SKM-1 treated with dmso at 0.1 percent for 144 hours (cell line): ENCODE measurements at regions not wholly inside any gene's neighbourhood (a gene's known extent, or its start where the extent isn't known, plus 50 kb on each side); places are given as distances from the start of the nearest gene placed in this dataset.

Experiments
- DNase-seq: peaks from one replicate; lab custom pipeline; 2025; ENCODE audit not compliant: unreplicated experiment; lab: John Stamatoyannopoulos, UW

DNA sequence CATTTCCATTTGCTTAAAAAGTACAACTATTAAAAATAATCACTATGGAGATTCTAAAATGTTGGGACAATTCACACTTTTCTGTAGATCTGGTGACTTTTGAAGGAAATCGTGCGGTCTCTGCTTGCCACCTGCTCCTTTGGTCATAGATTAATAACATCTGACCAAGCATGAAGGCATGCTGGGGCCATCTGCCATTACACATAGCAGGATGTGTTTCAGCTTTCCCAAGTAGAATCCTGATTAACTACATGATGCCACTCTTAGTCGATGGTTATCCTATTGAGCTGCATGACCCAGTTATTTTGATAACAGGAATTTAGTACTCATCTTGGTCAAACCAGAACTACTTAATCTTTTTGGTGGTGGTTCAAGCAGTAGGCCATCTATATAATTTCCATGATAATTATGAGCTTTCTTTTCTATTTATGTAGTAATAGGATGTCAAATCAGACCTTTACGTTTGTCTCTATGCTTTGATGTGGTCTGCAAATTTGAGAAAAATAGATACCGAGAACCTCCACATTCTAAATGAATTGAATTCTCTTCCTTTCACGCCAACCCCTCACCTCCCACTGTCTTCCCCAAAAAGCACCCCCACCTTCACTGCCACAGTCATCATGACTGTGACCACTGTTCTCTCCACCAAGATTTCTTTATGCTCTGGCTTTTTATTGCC lies 158.1 kb downstream of the DIPK2A start:
- no peak for DNase-seq

DNA sequence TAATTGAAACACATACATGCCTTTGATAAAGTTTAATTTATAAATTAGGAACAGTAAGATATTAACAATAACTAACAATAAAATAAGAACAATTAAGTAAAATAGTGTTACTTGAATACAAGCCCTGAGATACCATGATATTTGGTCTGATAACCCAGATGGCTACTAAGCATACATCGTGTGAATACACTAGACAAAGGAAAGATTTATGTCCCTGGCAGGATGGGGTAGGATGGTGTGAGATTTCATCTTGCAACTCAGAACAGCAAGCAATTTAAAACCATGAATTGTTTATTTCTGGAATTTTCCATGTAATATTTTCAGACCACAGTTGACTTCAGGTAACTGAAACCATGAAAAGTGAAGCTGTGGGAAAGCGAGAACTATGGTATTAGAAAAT lies 169.5 kb downstream of the DIPK2A start:
- DNase-seq: no peak

DNA sequence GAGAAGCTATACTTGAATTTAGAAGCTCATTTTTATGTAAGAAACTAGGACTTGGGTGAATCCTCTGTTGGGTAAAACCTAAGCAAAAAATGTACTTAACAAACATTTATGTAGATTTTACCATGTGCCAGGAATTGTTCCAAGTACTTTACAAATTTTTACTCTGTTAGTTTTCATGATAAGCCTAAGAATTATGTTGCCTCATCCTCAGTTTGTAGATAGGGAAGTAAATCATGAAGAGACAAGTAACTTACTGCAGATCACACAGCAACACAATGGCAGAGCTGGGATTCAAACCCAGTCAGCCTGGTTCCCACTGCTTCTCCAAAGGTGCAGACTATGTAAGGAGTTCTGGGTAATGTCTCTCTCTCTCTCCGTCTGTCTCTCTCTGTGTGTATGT lies 169.9 kb downstream of the DIPK2A start:
- no peak for DNase-seq

DNA sequence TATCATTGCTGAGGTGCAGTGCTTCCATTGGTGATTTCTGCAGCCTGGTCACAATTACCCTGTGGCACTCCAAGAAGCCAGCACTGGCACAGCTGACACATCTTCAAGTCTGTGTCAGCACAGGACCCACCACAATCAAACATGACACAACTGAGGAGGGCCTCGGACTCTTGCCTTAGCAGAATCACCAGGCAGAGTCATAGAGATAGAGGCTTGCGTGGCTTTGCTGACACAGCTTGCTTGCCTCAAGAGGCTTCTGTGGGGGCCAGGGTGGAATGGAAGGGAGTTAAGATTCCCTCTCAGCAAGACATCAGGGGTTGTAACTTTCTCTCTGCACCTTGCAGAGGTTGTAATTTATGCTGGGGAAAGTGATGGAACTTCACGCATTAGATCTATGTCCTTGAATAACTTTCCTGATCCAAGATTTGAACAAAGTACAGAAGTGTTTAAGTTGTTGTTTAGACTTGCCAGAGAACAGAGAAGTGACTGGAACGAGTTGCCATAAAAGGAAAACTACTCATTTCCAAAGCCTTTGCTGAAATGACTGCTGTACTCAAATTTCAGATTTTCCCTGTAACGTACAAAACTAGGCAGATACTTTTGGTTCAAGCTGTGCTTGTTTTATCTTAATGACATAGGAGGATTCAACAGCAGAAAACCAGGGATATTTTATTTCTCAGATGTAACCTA lies 170.7 kb downstream of the DIPK2A start:
- DNase-seq: no peak

DNA sequence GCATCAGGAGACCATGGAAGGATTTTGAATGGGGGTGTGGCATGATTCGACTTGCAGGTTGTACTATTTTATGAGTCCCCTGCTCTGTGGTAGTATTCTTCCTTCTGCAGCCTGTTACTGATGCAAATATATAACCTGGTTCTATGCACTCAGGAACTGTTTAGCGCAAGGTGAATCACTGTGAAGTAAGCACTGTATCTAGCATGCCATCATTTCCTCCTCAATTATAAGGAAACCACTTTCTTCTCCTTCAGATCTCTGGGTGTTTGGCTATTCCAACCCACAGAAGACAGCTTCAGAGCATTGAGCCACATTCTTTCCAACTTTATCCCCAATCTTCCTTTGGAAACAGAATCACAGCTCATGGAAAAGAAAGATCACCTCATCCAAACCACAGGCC lies 176.7 kb downstream of the DIPK2A start:
- no peak for DNase-seq

DNA sequence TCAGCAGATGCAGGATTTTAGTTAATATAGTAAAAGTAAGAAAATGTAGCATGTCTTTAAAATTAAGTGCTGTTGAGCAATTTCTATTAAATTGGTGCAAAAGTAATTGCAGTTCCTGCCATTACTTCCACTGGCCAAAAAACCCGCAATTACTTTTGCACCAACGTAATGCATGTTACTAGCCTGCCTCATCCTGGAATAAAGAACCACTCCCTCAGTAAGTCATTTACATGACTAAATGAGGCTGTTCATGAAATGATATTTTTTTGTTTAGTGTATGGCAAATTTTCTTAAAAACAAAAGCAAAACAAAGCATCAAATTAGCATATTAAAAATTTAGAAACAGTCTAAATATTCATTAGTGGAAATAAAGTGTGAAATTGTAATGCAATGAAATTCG lies 180.4 kb downstream of the DIPK2A start:
- no peak for DNase-seq

DNA sequence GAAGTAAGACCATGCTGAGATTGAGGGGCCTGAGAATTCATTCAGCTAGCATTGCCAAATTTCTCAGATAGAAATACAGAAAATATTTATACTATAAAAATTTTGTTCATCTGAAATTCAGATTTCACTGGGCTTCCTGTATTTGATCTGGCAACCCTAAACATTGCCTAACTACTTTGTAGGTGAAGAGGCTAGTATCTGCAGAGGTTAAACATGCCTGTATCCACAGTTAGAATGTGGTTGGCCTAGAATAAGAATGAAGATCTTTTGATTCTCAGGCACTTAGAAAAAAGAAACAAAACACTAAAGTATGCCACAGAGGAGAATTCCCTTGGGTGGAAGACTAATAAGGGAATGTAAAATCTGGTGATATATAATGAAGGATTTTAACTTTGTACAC lies 189.0 kb downstream of the DIPK2A start:
- DNase-seq: no peak

DNA sequence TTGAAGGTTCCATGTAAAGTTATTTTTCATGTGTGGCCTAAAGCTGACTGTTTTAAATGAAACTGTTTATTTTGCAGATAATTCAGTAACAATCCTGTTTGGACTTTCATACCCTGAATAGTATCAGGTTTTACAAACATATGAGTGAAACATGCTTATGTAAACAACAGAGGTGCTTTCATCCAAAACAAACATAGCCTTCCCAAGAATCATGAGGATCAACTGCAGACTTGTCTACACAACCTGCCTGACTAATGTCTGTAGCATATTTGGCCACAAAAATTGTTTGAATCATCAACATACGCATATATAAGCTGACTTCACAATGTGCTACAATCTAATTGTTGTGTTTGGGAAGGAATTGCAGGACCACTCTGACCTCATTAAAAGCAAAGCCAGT lies 190.4 kb downstream of the DIPK2A start:
- DNase-seq: no peak

DNA sequence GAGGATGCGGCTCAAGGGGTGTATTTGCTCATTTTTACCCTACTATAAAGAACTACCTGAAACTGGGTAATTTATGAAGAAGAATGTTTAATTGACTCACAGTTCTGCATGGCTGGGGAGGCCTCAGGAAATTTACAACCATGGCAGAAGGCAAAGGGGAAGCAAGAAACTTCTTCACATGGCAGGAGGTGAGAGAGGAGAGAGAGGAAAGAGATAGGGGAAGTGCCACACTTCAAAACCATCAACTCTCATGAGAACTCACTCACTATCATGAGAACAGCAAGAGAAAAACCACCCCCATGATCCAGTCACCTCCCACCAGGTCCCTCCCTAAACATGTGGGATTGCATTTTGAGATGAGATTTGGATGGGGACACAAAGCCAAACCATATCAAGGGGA lies 192.7 kb downstream of the DIPK2A start:
- DNase-seq: no peak

DNA sequence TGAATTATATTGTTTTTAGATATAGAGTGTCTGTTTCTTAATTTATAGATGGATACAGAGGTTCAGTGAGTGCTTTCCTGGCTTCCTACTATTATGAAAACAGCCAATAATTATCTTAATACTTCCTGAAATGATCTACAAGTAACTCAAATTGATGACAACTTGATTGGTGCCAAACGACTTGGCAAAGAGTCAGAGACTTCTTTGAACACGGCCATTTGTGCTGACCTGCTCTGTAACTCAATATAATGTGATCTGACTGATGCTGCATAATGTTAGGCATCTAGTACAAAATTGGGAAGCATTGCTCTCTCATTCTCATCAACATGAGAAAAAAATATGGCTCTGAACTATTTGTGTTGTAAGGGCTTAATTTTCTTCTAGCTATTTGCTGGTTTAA lies 193.9 kb downstream of the DIPK2A start:
- DNase-seq: no peak

DNA sequence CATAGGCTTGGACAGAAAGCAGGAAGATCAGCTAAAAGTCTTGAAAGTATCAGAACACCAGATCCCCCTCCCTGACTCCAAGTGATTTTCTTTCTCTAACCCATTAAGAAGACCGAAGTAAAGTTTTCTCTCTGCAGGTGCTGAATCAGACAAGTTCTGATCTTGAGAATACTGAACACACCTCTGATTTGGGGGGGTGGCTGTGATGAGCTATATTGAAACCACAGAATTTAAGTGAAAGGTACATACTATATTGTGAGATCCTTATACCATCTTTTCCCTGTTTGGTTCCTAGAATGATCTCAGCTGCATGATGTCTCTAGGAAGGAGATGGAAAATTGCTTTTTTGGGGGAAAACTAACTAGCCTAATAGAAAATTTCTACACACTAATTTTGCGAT lies 196.0 kb downstream of the DIPK2A start:
- no peak for DNase-seq

DNA sequence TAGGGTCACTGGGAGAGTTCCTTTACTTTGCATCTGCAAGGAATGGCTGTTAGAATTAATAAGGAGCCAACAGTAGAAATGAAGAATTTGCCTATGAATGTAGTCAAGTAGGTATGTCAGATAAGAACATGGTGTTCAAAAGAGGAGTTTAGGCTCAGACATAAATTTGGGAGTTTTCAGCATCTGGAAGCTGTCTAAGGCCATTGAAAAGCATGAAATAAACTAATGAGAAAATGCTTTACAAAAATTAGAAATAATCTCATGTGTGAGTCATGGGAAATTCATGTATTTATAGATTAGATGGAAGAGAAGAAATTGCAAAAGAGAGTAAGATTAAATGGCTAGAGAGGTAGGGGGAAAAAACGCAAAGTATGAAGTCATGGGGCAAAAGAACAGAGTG lies 201.9 kb downstream of the DIPK2A start:
- DNase-seq: no peak

DNA sequence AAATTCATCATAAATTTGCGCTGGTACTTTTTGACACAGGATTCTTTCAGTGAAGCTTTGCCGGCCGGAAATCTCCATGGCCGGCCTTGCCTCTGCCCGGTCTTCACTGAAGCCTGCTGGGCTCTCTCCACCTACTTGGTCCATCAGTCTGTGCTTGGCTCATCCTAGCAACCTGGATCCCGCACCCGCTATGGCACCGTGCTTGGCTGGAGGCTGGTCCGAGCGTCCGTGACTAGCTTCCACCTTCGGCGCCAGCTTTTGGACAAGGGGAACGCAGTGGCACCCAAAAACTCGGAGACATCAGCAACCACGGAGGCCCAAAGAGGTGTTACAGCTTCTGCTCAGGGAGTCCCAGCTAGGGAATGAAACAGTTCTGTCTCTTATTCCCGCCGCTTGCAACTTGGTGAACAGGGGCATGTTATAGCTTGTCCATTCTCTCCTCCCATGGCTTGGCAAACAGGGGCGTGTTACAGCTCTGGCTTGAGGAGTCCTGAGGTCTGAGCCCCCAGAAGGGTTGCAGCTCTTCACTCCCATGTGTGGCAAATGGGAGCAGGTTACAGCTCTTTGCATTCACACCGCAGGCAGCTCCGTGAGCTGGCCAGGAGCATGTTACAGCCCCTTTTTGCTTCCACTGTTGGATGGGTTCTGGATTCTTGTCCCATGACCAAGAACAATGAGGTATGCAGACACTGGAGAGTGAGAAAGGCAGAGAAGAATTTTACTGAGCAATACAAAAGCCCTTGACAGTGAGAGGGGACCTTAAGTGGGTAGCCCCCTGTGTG lies 204.2 kb downstream of the DIPK2A start:
- DNase-seq: no peak

DNA sequence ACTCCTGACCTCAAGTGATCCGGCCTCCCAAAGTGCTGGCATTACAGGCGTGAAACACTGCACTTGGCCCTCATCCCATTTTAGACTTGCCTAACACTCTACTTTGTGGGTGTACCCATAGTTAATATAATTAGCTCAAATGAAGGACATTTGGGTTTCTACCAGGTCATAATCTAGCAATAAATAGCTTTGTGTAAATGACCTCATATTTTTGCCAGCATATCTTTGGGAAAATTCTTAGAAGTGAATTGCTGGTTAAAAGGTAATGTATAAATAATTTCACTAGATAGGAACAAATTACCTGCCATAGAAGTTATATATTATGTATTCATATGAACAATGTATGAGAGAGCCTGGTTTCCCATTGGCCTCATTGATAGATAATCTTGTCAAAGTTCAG lies 206.0 kb downstream of the DIPK2A start:
- DNase-seq: no peak

DNA sequence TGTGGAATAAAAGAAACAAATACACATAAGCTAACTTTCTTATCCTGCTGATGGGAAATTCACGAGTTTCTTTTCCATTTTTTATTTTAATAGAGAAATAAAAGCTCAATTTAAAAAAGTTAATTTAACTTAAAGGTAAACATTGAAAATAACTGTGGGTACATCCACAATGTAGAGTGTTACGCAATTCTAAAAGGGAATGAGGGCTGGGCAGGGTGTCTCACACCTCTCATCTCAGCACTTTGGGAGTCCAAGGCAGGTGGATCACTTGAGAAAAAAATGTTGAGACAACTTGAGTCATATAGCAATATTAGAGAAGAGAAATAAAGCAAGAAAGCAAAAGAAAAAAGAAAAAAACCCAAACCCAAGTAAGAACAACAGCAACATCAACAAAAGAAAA lies 207.0 kb downstream of the DIPK2A start:
- DNase-seq: no peak

DNA sequence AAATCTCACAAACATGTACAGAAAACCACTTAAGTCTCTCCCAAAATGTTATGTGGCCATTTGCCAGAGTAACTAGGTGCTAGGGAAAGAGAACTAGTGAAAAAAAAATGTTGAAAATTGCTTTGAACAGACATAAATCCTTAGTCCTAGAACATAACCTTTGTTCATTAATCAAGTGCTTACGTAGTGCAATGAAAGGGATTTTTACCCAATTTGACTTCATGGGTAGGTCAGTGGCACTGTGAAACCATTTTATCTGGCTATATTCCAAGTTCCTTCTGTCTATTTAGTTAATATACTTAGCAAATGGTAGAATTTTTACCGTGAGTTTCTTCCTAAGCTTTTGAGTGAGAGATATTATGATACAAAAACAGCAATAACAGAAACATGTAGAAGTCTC lies 209.4 kb downstream of the DIPK2A start:
- DNase-seq: no peak

DNA sequence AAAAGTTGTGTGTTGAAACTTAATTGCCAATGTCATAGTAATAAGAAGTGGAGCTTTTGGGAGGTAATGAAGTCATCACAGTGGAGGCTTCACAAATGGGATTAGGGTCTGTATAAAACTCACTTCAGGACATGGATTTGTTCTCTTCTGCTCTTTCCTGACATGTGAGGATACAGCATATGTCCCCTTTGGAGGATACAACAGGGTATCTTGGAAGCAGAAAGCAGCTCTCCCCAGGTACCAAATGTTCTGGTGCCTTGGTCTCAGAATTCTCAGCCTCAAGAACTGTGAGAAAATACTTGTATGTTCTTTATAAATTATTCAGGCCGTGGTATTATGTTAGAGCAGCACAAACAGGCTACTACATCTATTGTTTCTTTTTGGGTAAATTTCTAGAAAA lies 210.9 kb downstream of the DIPK2A start:
- DNase-seq: no peak

DNA sequence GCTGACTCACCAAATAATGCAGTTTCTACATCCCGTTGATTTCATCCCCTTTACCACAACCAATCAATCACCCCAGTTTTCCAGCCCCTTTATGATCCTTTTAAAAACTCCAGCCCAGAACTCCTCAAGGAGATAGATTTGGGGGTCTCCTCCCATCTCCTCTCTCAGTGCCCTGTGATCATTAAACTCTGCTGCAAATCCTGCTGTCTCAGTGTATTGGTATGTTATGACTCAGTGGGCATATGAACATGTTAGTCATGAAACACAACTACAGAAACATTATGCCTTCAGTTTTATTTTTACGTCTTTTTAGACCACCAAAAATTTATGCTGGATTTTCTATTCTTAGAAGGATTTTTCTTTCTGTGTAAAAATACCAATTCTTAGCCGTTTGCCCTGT lies 213.7 kb downstream of the DIPK2A start:
- DNase-seq: no peak

DNA sequence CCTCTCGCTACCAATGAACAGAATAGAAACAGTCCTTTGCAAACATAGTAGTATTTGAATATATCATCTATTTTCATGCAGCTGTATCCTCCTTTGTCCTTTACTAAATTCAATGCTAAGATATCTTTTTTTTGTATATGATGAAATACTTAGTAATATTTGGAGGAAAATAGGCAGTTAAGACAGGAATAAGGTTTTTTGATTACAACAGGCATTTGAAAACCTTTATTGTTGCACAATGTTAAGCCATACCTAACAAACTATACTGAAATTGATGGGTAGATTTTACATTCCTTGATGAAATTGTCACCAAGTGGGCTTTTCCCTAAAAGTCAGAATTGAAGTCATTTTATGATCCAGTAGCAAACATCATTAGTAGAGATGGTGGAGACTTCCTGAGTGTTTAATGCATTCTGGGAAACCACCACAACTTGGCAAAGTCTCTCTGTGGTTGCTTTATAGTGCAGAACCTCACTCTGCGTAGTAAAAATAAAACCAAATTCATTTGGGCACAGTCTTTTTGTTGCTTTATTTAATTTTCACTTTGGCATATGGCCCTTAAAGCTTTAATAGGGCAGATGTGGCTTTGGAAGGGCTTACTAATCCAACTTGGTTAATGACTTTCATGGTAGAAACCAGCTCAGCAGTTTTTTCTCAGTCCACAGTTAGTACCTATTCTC lies 216.0 kb downstream of the DIPK2A start:
- DNase-seq: no peak

DNA sequence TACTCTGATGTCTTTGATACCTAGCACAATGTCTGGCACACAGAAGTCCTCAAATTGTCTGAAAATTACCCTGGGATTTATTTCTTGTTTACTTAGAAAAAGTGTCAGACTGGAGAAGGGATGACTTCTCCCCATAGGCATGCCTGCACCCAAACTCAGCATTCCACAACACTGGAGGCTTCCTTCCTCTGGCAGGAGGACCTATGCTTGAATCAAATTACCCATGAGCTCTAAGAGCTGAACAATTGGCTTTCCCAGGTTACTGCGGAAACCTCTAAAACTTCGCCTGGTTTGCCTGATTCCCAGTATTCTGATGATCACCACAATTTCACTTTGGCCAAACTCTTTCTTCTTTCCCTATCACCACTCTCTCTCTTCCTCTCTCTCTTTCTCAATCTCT lies 217.4 kb downstream of the DIPK2A start:
- DNase-seq: no peak

DNA sequence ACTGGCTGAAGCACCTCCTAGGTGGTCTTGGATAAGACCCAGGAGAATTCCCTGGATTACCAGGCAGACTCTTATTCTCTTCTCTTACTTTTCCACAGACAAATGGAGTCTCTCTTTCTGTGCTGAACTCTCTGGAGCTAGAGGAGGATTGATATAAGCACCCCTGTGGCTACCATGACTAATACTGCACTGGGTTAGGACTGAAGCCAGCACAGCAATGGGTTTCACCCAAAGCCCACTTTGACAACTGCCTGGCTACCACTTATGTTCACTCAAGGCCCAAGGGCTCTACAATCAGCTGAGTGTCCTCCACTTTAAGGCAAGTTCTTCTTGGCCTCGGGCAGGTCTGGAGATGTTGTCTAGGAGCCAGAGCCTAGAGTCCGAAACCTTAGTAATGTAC lies 225.5 kb downstream of the DIPK2A start:
- DNase-seq: no peak

DNA sequence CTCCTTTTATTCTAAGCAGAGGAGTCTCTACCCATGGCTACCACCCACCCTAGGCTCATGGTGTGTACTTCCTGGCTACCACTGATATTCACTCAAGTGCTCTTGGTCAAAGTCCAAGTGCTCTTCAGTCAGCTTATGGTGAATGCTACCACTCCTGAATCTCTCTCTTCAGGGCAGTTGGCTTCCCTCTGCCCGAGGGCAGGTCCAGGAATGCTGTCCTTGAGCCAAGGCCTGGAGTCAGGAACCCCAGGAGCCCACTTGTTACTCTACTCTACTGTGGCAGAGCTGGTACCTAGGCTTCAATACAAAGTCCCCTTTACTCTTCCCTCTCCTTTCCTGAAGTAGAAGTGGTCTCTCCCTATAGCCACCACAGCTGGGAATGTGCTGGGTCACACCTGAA lies 226.0 kb downstream of the DIPK2A start:
- DNase-seq: no peak
